ENCODE measurements at regions not wholly inside any gene's neighbourhood (a gene's known extent, or its start where the extent isn't known, plus 50 kb on each side); places are given as distances from the start of the nearest gene placed in this dataset.
A peak's percentile ranks its signal among the peaks of the same experiment; 100 is the strongest.

DNA sequence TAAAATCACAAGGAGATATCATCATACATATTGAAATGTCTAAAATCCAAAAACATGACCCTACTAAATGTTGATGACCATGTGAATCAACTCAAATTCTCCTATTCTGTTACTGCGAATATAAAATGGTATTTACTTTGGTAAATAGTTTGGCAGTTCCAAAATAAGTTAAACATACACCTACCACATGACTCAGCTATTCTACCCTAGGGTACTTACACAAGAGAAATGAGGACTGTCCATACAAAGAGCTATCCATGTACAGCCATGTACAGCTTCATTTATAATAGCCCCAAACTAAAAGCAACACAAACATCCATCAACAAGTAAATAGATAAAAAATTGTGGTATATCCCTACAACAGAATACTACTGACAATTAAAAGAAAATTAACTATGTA lies 346.1 kb upstream of the TENM4 start:
- no peaks in the 10 kb centered on the region for H3K4me1 Mint-ChIP-seq (ENCODE audit: low read depth)
- H3K27ac Mint-ChIP-seq: no peak overlapping the region
- TF ChIP-seq, protein P1, sequence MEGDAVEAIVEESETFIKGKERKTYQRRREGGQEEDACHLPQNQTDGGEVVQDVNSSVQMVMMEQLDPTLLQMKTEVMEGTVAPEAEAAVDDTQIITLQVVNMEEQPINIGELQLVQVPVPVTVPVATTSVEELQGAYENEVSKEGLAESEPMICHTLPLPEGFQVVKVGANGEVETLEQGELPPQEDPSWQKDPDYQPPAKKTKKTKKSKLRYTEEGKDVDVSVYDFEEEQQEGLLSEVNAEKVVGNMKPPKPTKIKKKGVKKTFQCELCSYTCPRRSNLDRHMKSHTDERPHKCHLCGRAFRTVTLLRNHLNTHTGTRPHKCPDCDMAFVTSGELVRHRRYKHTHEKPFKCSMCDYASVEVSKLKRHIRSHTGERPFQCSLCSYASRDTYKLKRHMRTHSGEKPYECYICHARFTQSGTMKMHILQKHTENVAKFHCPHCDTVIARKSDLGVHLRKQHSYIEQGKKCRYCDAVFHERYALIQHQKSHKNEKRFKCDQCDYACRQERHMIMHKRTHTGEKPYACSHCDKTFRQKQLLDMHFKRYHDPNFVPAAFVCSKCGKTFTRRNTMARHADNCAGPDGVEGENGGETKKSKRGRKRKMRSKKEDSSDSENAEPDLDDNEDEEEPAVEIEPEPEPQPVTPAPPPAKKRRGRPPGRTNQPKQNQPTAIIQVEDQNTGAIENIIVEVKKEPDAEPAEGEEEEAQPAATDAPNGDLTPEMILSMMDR (IDR thresholded peaks at IDR 0.05; ENCODE audit: unreplicated experiment): no peak
- DNase-seq (ENCODE audit: low spot score, unreplicated experiment): no peak
- H3K36me3 Mint-ChIP-seq (ENCODE audit: insufficient read depth): no peaks in the 10 kb centered on the region
- peaks cover 3% of the 10 kb centered on the region for H3K9me3 Mint-ChIP-seq (ENCODE audit: low read depth)
- H3K27me3 Mint-ChIP-seq: no peaks in the 10 kb centered on the region
- H3K4me3 Mint-ChIP-seq (ENCODE audit: low read depth): no peak overlapping the region

DNA sequence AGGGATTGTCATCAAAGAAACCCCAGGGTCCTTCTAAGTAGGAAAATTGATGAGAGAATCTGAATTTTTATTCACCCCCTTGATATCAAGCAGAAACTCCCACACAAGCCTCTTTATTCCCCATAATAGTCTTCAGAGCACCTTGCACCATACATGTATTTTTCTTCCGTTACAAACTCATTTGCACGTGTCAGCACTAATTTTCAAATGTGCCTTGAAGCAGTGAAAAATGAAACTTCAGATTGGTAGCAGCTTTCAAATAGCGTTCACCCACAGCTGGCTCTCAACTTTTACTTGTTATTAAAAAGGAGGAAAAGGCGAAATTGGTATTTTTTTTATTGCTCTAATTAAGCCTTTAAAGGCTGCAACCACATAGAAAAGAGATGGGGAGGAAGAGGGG lies 343.0 kb upstream of the TENM4 start:
- Mint-ChIP-seq H3K4me1 (ENCODE audit: low read depth) (no peaks in the 10 kb centered on the region), H3K27me3 (no peaks in the 10 kb centered on the region), H3K9me3 (ENCODE audit: low read depth) (peaks cover 3% of the 10 kb centered on the region), H3K36me3 (ENCODE audit: insufficient read depth) (no peaks in the 10 kb centered on the region), H3K27ac (no peak overlapping the region), H3K4me3 (ENCODE audit: low read depth) (no peak overlapping the region)
- DNase-seq (ENCODE audit: low spot score, unreplicated experiment): no peak
- TF ChIP-seq, protein P1 (IDR thresholded peaks at IDR 0.05; ENCODE audit: unreplicated experiment): no peak

GRCh38 chr11:79768343-79768742 lies 327.5 kb upstream of the TENM4 start:
- Mint-ChIP-seq H3K4me1 (ENCODE audit: low read depth) (peaks cover 4% of the 10 kb centered on the region), H3K36me3 (ENCODE audit: insufficient read depth) (no peaks in the 10 kb centered on the region), H3K4me3 (ENCODE audit: low read depth) (no peak overlapping the region), H3K27me3 (no peaks in the 10 kb centered on the region), H3K9me3 (ENCODE audit: low read depth) (no peaks in the 10 kb centered on the region), H3K27ac (no peak overlapping the region)
- TF ChIP-seq, protein P1 (IDR thresholded peaks at IDR 0.05; ENCODE audit: unreplicated experiment): no peak
- DNase-seq (ENCODE audit: low spot score, unreplicated experiment): no peak

- no peaks in the 10 kb centered on the region for H3K36me3 Mint-ChIP-seq (ENCODE audit: insufficient read depth)
- H3K9me3 Mint-ChIP-seq (ENCODE audit: low read depth): no peaks in the 10 kb centered on the region
- H3K27me3 Mint-ChIP-seq: no peaks in the 10 kb centered on the region
- TF ChIP-seq, protein P1 (IDR thresholded peaks at IDR 0.05; ENCODE audit: unreplicated experiment): peak; percentile 40
- peaks cover 8% of the 10 kb centered on the region for H3K4me1 Mint-ChIP-seq (ENCODE audit: low read depth)
- DNase-seq (ENCODE audit: low spot score, unreplicated experiment): no peak
- no peak overlapping the region for H3K4me3 Mint-ChIP-seq (ENCODE audit: low read depth)
- H3K27ac Mint-ChIP-seq: no peak overlapping the region
These were observed 321.6 kb upstream of the TENM4 start for GRCh38 chr11:79762279-79762921.

- DNase-seq (ENCODE audit: low spot score, unreplicated experiment): no peak
- Mint-ChIP-seq H3K4me3 (ENCODE audit: low read depth) (no peak overlapping the region), H3K36me3 (ENCODE audit: insufficient read depth) (no peaks in the 10 kb centered on the region), H3K9me3 (ENCODE audit: low read depth) (no peaks in the 10 kb centered on the region), H3K27ac (no peak overlapping the region), H3K4me1 (ENCODE audit: low read depth) (peaks cover 4% of the 10 kb centered on the region), H3K27me3 (no peaks in the 10 kb centered on the region)
- TF ChIP-seq, protein P1 (IDR thresholded peaks at IDR 0.05; ENCODE audit: unreplicated experiment): no peak
These were observed 317.5 kb upstream of the TENM4 start for GRCh38 chr11:79758325-79758724.

All from progenitor cell of endocrine pancreas (in vitro differentiated cells).